HT-29 (cell line): ENCODE measurements at regions not wholly inside any gene's neighbourhood (a gene's known extent, or its start where the extent isn't known, plus 50 kb on each side); places are given as distances from the start of the nearest gene placed in this dataset.
"Not testable (repeated sequence)": the region's sequence is repeated elsewhere in the genome, so short reads cannot be mapped to it uniquely, and the experiment has no call there.

Experiments used
- DNase-seq: peaks from one replicate; pipeline ENCODE4 v3.0.0-alpha.2; 2015; ENCODE audit warnings: low spot score

DNA sequence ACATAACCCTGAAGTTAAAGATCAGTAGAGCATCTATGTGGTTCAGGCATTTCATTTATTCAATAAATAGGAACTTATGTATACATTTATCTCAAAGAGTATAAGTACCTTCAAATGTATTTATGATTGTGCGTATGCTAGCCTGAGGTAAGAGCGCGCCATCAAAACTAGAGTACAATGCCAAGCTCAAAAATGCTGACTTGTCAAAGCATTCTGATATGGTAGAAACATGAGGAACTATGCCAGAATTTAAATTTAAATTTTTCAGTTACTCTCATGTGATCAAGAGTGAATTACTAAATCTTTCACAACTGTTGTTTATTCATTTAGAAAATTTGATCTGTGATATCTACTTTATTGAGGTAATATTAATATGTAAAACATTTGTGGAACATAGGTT is 225.5 kb upstream of the CDH8 start:
- DNase-seq, result no peak

GRCh38 chr16:62258931-62259435 is 222.7 kb upstream of the CDH8 start:
- not testable (repeated sequence) for DNase-seq

- peak; percentile 29 for DNase-seq
Observed at GRCh38 chr16:62256406-62256805, 220.2 kb upstream of the CDH8 start.

- no peak for DNase-seq
Observed at GRCh38 chr16:62254847-62255246, 218.6 kb upstream of the CDH8 start.

DNA sequence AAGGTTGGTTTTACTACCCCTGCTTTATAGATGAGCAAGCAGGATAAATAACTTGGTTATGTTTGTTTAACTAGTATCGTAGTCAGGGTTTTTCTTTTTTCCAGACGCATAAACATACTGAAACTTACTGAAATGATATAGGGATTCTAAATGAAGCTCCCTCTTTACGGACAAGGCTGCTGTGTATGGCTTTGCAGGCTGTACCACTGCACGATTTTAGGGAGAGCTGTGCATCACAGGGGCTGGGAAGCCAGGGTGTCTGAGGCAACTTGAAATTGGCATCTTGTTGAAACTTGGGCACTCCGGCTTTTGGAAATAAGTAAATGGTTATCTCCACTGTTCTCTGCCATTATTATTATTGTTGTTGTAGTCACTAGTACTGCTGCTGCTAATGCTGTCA is 218.1 kb upstream of the CDH8 start:
- DNase-seq, result no peak

- DNase-seq, result no peak
Observed at GRCh38 chr16:62253966-62254365, 217.7 kb upstream of the CDH8 start.

DNA sequence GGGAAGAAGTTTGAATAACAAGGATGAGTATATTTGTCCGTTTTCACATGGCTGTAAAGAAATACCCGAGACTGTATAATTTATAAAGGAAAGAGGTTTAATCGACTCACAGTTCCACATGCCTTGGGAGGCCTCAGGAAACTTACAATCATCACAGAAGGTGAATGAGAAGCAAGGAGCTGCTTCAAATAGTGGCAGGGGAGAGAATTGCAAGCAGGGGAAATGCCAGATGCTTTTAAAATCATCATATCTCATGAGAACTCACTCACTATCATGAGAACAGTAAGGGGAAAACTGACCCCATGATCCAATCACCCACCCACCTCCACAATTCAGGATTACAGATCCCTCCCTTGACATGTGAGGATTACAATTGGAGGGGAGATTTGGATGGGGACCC is 212.8 kb upstream of the CDH8 start:
- peak; percentile 2 for DNase-seq

- no peak for DNase-seq
Observed at GRCh38 chr16:62240722-62241121, 204.5 kb upstream of the CDH8 start.

GRCh38 chr16:62225675-62226074 is 189.4 kb upstream of the CDH8 start:
- DNase-seq, result peak; percentile 97

- no peak for DNase-seq
Observed at GRCh38 chr16:62224646-62225209, 188.5 kb upstream of the CDH8 start.

GRCh38 chr16:62216837-62217236 is 180.6 kb upstream of the CDH8 start:
- DNase-seq, result no peak

GRCh38 chr16:62213763-62214162 is 177.5 kb upstream of the CDH8 start:
- DNase-seq, result peak; percentile 23

- no peak for DNase-seq
Observed at GRCh38 chr16:62208934-62209333, 172.7 kb upstream of the CDH8 start.

DNA sequence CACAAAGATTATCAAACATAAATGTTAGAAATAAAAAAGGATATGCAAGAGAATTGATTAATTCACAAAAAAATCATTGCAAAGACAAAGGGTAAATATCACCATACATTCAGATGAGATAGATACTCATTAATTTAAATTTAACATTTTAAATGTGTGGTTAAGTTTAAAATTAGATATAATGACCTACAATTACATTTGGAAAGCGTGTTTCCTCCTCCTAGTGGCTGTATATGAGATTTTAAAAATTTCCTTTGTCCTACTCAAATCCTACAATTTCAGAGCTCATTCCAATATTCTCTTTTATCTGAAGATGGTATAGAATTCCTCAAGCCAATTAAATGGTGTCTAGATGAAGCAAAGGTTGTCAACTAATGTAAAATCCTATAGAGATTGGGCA is 169.2 kb upstream of the CDH8 start:
- DNase-seq, result no peak

DNA sequence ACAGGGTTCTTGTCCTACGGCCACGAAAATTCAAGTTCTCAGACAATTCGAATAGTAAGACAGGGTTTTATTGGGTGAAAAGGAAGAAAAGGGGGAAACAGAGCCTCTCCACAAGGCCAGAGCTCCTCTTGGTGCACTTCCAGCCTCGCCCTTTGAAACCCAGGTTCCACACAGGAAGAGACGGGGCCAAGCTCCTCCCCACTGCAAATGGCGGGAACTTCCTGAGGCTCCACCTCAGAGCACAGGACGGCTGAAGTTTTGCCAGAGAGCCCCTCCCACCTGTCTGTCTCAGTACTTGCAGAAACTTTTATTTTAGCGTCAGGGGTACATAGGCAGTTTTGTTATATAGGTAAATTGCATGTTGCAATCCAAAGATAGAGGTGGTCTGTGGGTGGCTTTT is 165.7 kb upstream of the CDH8 start:
- DNase-seq, result no peak

DNA sequence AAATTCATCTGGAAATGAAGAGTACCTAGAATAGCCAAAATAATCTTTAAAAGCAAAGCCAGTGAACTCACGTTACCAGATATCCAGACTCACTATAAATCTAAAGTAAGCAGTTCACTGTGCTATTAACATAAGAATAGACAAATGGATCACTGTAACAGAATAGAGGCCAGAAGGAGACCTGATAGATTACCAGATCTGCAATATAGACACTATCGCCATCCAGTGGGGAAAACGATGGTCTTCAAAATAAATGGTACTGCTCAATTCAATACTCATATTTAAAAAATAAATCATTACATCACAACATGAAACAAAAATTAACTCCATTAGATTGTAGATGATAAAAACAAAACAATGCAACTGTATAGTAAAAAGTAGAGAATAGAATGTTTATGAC is 158.6 kb upstream of the CDH8 start:
- DNase-seq, result no peak

DNA sequence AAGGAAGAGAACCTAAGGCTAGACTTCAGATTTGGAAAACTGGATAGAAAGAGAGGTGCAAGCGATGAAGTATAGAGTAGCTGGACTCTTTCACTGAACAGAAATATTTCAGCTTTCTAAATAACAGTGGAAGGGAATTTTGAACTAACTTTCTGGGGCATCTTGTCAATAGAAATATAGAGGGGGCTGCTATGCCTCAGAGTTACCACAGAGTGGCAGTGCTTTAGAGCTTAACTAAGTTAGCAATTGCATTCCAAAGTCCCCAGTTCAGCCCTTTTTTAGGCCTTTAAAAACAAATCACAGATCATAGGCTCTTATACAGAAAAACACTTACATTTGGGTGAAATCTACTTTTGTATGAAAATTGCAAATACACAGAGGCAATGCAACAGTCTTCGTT is 154.2 kb upstream of the CDH8 start:
- DNase-seq, result peak; percentile 16

- no peak for DNase-seq
Observed at GRCh38 chr16:62177351-62178203, 141.3 kb upstream of the CDH8 start.

GRCh38 chr16:62170642-62171041 is 134.4 kb upstream of the CDH8 start:
- no peak for DNase-seq

- DNase-seq, result no peak
Observed at GRCh38 chr16:62167551-62167950, 131.3 kb upstream of the CDH8 start.

GRCh38 chr16:62157544-62157943 is 121.3 kb upstream of the CDH8 start:
- DNase-seq, result no peak

- no peak for DNase-seq
Observed at GRCh38 chr16:62156971-62157370, 120.7 kb upstream of the CDH8 start.

DNA sequence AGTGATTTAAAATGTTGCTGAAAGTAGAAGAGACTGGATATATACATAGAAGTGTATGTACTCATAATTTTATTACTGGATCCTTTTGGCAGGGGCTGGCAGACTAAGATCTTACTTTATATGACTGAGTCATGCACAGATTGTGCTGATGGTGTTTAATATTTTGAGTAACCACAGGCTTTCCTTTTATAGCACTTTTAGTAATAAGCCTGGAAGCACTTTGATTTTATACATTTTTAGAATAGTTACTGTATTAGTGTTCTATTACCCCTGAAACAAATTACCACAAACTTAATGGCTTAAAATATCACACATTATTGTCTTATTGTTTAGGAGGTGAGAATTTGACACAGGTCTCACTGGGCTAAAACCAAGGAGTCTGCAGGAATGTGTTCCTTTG is 113.4 kb upstream of the CDH8 start:
- no peak for DNase-seq
